Left lobe of liver (tissue), 2 donors: ENCODE measurements at regions not wholly inside any gene's neighbourhood (a gene's known extent, or its start where the extent isn't known, plus 50 kb on each side); places are given as distances from the start of the nearest gene placed in this dataset.

Experiments used
- ATAC-seq: fragments of 200-7000 bp; cut with Tn5 transposase; one replicate; pipeline ENCODE4 v1.9.1; 2020; ENCODE audit warnings: mild to moderate bottlenecking, moderate library complexity
- DNase-seq: peaks from one replicate; pipeline ENCODE4 v3.0.0-alpha.2; 2020; ENCODE audit warnings: low spot score
- donor health status: DM: no; HTN: no; CAD: no; lungs with moderate emphysema.
- donor health status: DM: no; HTN: yes; CAD: no.

DNA sequence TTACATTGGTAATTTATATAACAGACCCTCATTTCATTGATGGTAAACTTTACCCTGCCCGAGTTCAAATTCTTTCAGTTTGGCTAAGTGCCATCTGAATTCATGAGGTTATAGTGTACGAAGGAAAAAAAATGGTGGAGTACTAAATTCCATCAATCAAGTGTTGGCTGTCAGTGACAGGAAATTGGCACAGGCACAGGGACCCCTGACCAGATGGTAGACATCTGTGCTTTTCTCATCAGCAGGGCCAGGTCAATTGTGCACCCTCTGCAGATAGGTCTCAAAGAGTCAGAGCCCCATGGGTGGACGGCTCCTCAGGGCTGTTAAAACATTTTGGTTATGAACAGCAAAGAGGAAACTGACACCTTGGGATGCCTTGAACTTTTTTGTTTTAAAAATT is 439.2 kb downstream of the SETBP1 start:
- no peak for DNase-seq
- no peak for ATAC-seq

DNA sequence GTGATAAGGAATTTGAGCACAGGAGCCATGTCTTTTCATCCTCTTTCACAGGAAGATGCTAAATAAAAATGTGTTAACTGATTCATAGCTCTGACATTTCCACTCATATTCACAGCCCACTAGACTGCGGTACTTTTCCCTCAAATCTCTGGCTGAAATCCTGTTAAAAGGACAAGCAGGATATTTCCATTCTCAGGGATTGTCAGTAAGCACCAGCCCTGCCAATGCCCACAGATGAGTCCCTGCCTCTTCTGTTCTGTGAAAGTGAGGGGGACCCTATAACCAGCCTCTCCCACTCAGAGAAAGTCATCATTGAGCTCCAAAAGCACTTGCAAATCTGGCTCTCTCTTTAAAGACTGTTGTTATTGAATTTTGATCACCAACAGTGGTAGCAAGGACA is 440.5 kb downstream of the SETBP1 start:
- ATAC-seq: no peak
- no peak for DNase-seq

GRCh38 chr18:45122506-45122905 is 441.8 kb downstream of the SETBP1 start:
- ATAC-seq (no peak), DNase-seq (no peak)

- ATAC-seq: no peak
- no peak for DNase-seq
These were observed 446.7 kb downstream of the SETBP1 start for GRCh38 chr18:45127405-45127804.

GRCh38 chr18:45133276-45133675 is 452.6 kb downstream of the SETBP1 start:
- DNase-seq (no peak), ATAC-seq (no peak)

DNA sequence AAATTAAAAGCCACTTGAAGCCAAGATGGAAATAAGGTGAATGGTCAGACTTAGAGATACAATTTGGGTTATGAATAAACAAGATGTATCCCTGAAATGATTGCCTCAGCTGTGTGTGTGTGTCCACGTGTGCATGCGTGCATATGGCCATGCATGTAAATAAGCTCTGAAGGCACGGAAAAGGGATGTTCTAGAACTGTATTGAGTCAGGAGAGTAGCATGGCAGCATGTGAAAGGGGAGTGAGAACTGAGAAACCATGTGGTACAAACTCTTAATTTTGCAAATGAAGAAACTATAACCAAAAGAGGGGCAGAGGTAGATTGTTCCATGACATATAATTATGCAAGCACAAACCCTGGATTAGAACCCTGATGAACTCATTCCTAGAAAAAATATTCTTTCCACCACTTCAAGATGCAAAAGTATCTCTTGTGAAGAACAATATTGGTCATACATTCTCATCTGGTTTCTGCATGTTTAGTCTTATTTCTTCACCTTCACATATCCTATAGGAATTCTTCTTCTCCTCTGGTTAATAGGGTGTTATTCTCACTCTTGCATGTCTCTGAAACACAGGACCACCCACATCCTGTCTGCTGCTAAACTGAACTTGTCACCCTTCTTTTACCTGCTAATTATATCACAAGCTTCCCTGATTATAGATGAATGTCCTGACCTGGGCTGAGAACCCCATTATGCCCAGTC is 455.8 kb downstream of the SETBP1 start:
- ATAC-seq: no peak
- no peak for DNase-seq

GRCh38 chr18:45137087-45137419 is 456.4 kb downstream of the SETBP1 start:
- ATAC-seq (no peak), DNase-seq (no peak)

DNA sequence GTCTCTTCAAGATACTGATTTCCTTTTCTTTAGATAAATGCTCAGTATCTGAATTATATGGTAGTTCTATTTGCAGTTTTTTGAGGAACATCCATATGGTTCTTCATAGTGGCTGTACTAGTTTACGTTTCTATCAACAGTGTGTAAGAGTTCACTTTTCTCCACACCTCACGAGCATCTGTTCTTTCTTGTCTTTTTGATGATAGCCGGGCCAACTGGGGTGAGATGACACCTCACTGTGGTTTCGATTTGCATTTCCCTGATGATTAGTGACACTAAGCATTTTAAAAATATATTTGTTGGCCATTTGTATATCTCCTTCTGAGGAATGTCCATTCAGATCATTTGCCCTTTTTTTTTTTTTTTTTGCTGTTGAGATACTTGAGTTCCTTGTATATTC is 458.8 kb downstream of the SETBP1 start:
- DNase-seq: no peak
- ATAC-seq: no peak

DNA sequence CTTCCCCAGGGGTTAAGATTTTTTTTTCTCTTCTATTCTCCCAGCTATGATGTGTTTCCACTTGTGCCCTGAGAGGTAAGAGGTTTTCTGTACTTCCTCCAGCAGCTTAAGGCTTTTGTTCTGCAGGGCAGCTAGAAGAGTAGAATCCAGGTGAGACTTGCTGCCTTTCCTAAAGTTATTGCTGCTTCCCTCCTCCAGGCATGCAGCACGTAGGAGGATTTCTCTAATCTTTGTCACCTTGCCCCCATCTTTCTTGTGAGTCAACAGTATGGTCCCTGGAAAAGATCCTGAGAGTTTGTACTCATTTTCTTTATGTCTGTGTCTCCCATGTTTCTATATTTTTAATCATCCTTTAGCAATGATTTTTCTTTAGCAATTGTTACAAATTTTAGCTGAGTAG is 462.2 kb downstream of the SETBP1 start:
- no peak for DNase-seq
- no peak for ATAC-seq

GRCh38 chr18:45149712-45150111 is 465.6 kb upstream of the SLC14A2 start:
- DNase-seq: no peak
- no peak for ATAC-seq

- no peak for DNase-seq
- ATAC-seq: no peak
These were observed 463.6 kb upstream of the SLC14A2 start for GRCh38 chr18:45151645-45152044.

GRCh38 chr18:45155526-45155925 is 459.8 kb upstream of the SLC14A2 start:
- DNase-seq: no peak
- no peak for ATAC-seq

GRCh38 chr18:45156946-45157345 is 458.3 kb upstream of the SLC14A2 start:
- ATAC-seq: no peak
- no peak for DNase-seq

DNA sequence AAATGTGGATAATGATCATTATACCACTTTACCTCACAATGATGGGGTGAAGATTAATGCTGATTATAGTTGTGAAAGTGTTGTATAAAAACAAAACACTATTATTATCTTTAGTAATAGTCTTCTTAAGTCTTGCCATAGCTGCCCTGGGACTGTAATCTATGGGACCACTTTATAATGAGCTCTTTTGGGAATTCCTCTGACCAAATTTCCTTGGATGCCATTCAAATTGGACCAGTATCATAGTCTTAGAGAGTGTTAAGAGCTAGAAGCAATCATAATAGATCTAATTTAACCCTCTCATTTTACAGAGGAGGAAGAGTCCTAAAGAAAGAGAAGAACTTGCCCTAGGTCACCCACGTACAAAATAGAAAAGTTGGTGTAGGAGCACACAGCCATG is 457.7 kb upstream of the SLC14A2 start:
- no peak for DNase-seq
- no peak for ATAC-seq

GRCh38 chr18:45161850-45162249 is 453.4 kb upstream of the SLC14A2 start:
- no peak for ATAC-seq
- no peak for DNase-seq

- ATAC-seq: no peak
- DNase-seq: no peak
These were observed 451.4 kb upstream of the SLC14A2 start for GRCh38 chr18:45163871-45164270.

- DNase-seq (no peak), ATAC-seq (no peak)
These were observed 450.7 kb upstream of the SLC14A2 start for GRCh38 chr18:45164551-45164950.

- ATAC-seq (no peak), DNase-seq (no peak)
These were observed 450.0 kb upstream of the SLC14A2 start for GRCh38 chr18:45165176-45165713.

DNA sequence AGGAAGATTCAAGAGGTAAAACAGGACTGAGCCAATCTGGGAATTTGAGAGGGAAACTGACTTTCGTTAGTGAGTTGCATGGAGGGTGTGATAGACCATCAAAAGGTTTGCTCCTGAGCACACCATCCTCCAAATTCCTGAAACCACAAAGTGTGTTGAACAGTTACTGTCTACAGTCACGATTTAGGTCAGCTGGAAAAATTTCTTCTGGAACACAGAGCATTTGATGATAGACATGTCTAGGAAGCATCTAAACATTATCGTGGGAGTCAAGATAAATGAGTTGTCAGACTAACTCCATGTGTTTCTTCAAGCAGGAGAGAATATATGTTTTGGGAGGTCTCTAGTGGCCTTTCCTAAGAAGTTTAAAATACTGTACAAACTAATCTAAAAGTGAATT is 449.4 kb upstream of the SLC14A2 start:
- ATAC-seq (no peak), DNase-seq (no peak)

DNA sequence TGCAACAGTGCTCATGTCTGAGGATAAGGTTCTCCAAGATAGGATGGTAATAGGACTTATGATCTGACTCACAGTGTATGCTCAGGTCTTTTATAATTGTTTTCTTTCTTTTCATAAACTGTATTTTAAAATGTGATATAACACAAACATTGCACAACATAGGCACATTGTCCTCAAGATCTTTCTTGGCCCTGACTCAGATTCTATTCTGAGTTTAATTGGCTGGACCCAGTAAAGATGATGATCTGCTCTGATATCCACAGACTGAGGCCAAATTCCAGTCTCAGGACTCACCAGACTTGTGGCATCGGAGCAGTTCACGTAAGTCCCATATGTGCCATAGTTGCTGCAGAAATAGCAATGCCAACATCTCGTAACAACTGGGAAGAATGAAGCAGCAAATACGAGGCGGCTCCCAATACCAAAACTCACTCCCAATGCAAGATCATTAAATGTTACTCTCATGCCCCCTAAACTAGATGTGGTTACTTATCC is 448.9 kb upstream of the SLC14A2 start:
- no peak for DNase-seq

GRCh38 chr18:45166836-45167551 is 448.3 kb upstream of the SLC14A2 start:
- DNase-seq: no peak
- no peak for ATAC-seq

More for the DNA sequence above, 448.9 kb upstream of the SLC14A2 start:
- no peak for ATAC-seq

- DNase-seq (no peak), ATAC-seq (no peak)
These were observed 447.5 kb upstream of the SLC14A2 start for GRCh38 chr18:45167631-45168280.
